ENCODE measurements at regions not wholly inside any gene's neighbourhood (a gene's known extent, or its start where the extent isn't known, plus 50 kb on each side); places are given as distances from the start of the nearest gene placed in this dataset.

DNA sequence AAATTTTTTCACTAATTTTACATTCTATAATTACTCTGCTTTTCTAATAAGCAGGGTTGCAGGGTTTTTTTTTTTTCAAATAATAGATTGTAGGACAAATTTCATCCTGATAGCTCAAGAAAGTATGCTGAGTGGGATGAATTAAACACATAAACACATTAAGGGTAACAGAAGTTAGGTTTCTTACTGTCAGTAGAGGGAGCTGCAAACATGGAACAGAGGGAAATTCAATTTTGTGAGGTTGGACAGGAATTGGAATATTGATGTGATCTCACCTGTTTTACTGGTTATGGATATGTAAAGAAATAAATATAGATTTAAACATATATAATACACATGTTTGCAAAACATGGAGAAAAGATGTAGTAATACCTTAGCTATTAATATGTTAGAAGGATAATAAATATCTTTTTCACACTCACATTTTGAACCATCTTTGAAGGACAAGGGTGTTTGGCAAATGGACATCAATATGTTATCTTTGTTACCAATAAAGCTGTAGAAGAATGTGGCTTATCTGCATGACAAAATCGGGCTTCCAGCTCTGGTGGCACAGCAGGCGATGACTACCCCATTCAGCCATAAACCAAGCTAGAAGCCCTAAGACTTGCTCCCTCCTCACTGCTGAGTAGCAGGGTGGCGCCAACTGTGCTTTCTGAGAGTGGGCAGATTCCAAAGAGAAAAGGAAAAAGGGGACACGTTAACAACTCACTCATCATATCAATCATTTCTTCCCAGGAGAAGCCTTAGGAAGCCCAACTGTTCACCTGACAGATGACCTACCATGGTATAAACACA is 1257.4 kb downstream of the GATA3 start:
- H3K27me3 ChIP-seq (ENCODE audit: control insufficient read depth in 2 of 2, insufficient read depth in 2 of 2, low read length in 2 of 2) = peaks cover 0 to 7% of the 10 kb centered on the region in 2 experiments
- no TSS peak for BruUV-seq (replicated peaks)
- POLR2A ChIA-PET = no interaction called here
- no peak overlapping the region for H3K9ac ChIP-seq (replicated peaks; ENCODE audit: extremely low read depth, insufficient read depth, low read length)
- no peaks in the 10 kb centered on the region for H3K36me3 ChIP-seq (ENCODE audit: control insufficient read depth in 2 of 2, extremely low read depth in 1 of 2, insufficient read depth in 2 of 2, low read length in 2 of 2)
- H3K79me2 ChIP-seq (ENCODE audit: control insufficient read depth, insufficient read depth, low read length) = no peaks in the 10 kb centered on the region
- dilution Hi-C loops (cut with MboI; ENCODE audit: extremely low pct_ligation_motif_present, low sequenced_read_pairs) (no loop called here), intact Hi-C loops (cut with micrococcal nuclease) (no loop called here)
- no peak overlapping the region for H2AFZ ChIP-seq (ENCODE audit: low read depth, low read length)
- CTCF ChIA-PET = interaction anchor here (0.7 to 2.5 kb wide), 6 partner anchors 9 to 1786 kb away, joined by 3 to 14 read pairs (median 4); no protein-coding TSS in a partner anchor
- no peaks in the 10 kb centered on the region for H3K4me1 ChIP-seq (ENCODE audit: control insufficient read depth, extremely low read depth, insufficient read depth, low read length)
- no peak overlapping the region for H3K4me3 ChIP-seq (replicated peaks in 1 of 3; ENCODE audit: insufficient read depth in 1 of 3, low read depth in 1 of 3, low read length in 3 of 3)
- no peaks in the 10 kb centered on the region for H3K9me3 ChIP-seq (replicated peaks; ENCODE audit: control insufficient read depth, insufficient read depth, low read length)
- DNase-seq (ENCODE audit: low read depth, low spot score) = no peak
- no peak overlapping the region for H3K4me2 ChIP-seq (ENCODE audit: insufficient read depth, low read length)
- no peak for TF ChIP-seq POLR2AphosphoS5 (IDR thresholded peaks at IDR 0.05; ENCODE audit: insufficient read depth, low read depth, low read length)
- TF ChIP-seq, protein P1, sequence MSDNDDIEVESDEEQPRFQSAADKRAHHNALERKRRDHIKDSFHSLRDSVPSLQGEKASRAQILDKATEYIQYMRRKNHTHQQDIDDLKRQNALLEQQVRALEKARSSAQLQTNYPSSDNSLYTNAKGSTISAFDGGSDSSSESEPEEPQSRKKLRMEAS (IDR thresholded peaks at IDR 0.05; ENCODE audit: insufficient read depth, insufficient read length) = no peak
- TF ChIP-seq POLR2A (IDR thresholded peaks at IDR 0.05; ENCODE audit: low read depth, low read length) = no peak
- no peak for TF ChIP-seq EZH2 (IDR thresholded peaks at IDR 0.05; ENCODE audit: borderline replicate concordance, low read depth, low read length, severe bottlenecking)
- TF ChIP-seq, protein P2, sequence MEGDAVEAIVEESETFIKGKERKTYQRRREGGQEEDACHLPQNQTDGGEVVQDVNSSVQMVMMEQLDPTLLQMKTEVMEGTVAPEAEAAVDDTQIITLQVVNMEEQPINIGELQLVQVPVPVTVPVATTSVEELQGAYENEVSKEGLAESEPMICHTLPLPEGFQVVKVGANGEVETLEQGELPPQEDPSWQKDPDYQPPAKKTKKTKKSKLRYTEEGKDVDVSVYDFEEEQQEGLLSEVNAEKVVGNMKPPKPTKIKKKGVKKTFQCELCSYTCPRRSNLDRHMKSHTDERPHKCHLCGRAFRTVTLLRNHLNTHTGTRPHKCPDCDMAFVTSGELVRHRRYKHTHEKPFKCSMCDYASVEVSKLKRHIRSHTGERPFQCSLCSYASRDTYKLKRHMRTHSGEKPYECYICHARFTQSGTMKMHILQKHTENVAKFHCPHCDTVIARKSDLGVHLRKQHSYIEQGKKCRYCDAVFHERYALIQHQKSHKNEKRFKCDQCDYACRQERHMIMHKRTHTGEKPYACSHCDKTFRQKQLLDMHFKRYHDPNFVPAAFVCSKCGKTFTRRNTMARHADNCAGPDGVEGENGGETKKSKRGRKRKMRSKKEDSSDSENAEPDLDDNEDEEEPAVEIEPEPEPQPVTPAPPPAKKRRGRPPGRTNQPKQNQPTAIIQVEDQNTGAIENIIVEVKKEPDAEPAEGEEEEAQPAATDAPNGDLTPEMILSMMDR (IDR thresholded peaks at IDR 0.05; ENCODE audit: extremely low read depth in 1 of 2, insufficient read depth in 1 of 2, low read depth in 1 of 2, low read length in 2 of 2) = peak; percentile 5 to 12
- no peak for TF ChIP-seq JUN (IDR thresholded peaks at IDR 0.05; ENCODE audit: borderline replicate concordance, insufficient read depth, insufficient read length, low read depth)
- no peaks in the 10 kb centered on the region for H4K20me1 ChIP-seq (replicated peaks; ENCODE audit: control insufficient read depth, extremely low read depth, insufficient read depth, low read length)
- H3K9me1 ChIP-seq (replicated peaks; ENCODE audit: control insufficient read depth, extremely low read depth, insufficient read depth, low read length) = no peaks in the 10 kb centered on the region
- FAIRE-seq = peak; percentile 24
- no peak overlapping the region for H3K27ac ChIP-seq (ENCODE audit: insufficient read depth, low read depth, low read length)

Measured in endothelial cell of umbilical vein (primary cell).